ENCODE measurements at regions not wholly inside any gene's neighbourhood (a gene's known extent, or its start where the extent isn't known, plus 50 kb on each side); places are given as distances from the start of the nearest gene placed in this dataset.
"Not testable (repeated sequence)": the region's sequence is repeated elsewhere in the genome, so short reads cannot be mapped to it uniquely, and the experiment has no call there.

- DNase-seq (ENCODE audit: low read depth) = not testable (repeated sequence)
Observed at GRCh38 chr14:106356643-106356930, 830.2 kb downstream of the TMEM121 start.

GRCh38 chr14:106359157-106359887 is 832.9 kb downstream of the TMEM121 start:
- not testable (repeated sequence) for DNase-seq (ENCODE audit: low read depth)

- DNase-seq (ENCODE audit: low read depth) = not testable (repeated sequence)
Observed at GRCh38 chr14:106365371-106365770, 839.0 kb downstream of the TMEM121 start.

GRCh38 chr14:106365894-106366293 is 839.5 kb downstream of the TMEM121 start:
- not testable (repeated sequence) for DNase-seq (ENCODE audit: low read depth)

- not testable (repeated sequence) for DNase-seq (ENCODE audit: low read depth)
Observed at GRCh38 chr14:106366971-106367370, 840.6 kb downstream of the TMEM121 start.

GRCh38 chr14:106369456-106369855 is 843.1 kb downstream of the TMEM121 start:
- not testable (repeated sequence) for DNase-seq (ENCODE audit: low read depth)

- DNase-seq (ENCODE audit: low read depth) = peak; percentile 70
Observed at GRCh38 chr14:106372870-106373652, 846.7 kb downstream of the TMEM121 start.

GRCh38 chr14:106373653-106374110 is 847.3 kb downstream of the TMEM121 start:
- DNase-seq (ENCODE audit: low read depth) = not testable (repeated sequence)

GRCh38 chr14:106377432-106377831 is 851.0 kb downstream of the TMEM121 start:
- no peak for DNase-seq (ENCODE audit: low read depth)

GRCh38 chr14:106378191-106378590 is 851.8 kb downstream of the TMEM121 start:
- DNase-seq (ENCODE audit: low read depth) = no peak

- no peak for DNase-seq (ENCODE audit: low read depth)
Observed at GRCh38 chr14:106380740-106381139, 854.4 kb downstream of the TMEM121 start.

GRCh38 chr14:106389186-106389585 is 862.8 kb downstream of the TMEM121 start:
- DNase-seq (ENCODE audit: low read depth) = not testable (repeated sequence)

- DNase-seq (ENCODE audit: low read depth) = no peak
Observed at GRCh38 chr14:106390401-106390800, 864.0 kb downstream of the TMEM121 start.

GRCh38 chr14:106390947-106391346 is 864.6 kb downstream of the TMEM121 start:
- DNase-seq (ENCODE audit: low read depth) = no peak

GRCh38 chr14:106393742-106394141 is 867.4 kb downstream of the TMEM121 start:
- DNase-seq (ENCODE audit: low read depth) = no peak

- DNase-seq (ENCODE audit: low read depth) = no peak
Observed at GRCh38 chr14:106395456-106396050, 869.2 kb downstream of the TMEM121 start.

- DNase-seq (ENCODE audit: low read depth) = no peak
Observed at GRCh38 chr14:106396999-106397398, 870.6 kb downstream of the TMEM121 start.

- not testable (repeated sequence) for DNase-seq (ENCODE audit: low read depth)
Observed at GRCh38 chr14:106398931-106399331, 872.5 kb downstream of the TMEM121 start.

- not testable (repeated sequence) for DNase-seq (ENCODE audit: low read depth)
Observed at GRCh38 chr14:106401316-106401715, 874.9 kb downstream of the TMEM121 start.

GRCh38 chr14:106410229-106410628 is 883.8 kb downstream of the TMEM121 start:
- not testable (repeated sequence) for DNase-seq (ENCODE audit: low read depth)

GRCh38 chr14:106414464-106414863 is 888.1 kb downstream of the TMEM121 start:
- no peak for DNase-seq (ENCODE audit: low read depth)

GRCh38 chr14:106417224-106418049 is 891.1 kb downstream of the TMEM121 start:
- peak; percentile 93 for DNase-seq (ENCODE audit: low read depth)

Measured in activated T-cell treated with anti-CD3 and anti-CD28 coated beads for 24 hours (primary cell).